GM23248 (cell line): ENCODE measurements at regions not wholly inside any gene's neighbourhood (a gene's known extent, or its start where the extent isn't known, plus 50 kb on each side); places are given as distances from the start of the nearest gene placed in this dataset.

Source experiments
- EZH2 ChIP-seq: fragments of 200-600 bp; sonication (generic); IDR thresholded peaks from 2 replicates; pipeline ENCODE4 v1.6.1; 2018; ENCODE audit warnings: antibody characterized with exemption, mild to moderate bottlenecking; ENCODE audit not compliant: insufficient read depth, poor library complexity, severe bottlenecking
- EZH2phosphoT487 ChIP-seq: fragments of 200-600 bp; sonication (generic); IDR thresholded peaks from 2 replicates; pipeline ENCODE4 v1.6.1; 2018; ENCODE audit warnings: antibody characterized with exemption, moderate library complexity, mild to moderate bottlenecking, low read depth; ENCODE audit not compliant: insufficient read depth

GRCh38 chr1:20425622-20426021, 60.4 kb downstream of the CAMK2N1 start:
- TF ChIP-seq EZH2 (no peak), EZH2phosphoT487 (no peak)
